RPMI8226 (cell line): ENCODE measurements at regions not wholly inside any gene's neighbourhood (a gene's known extent, or its start where the extent isn't known, plus 50 kb on each side); places are given as distances from the start of the nearest gene placed in this dataset.

Source experiments
- DNase-seq: peaks from one replicate; pipeline ENCODE4 v3.0.0-alpha.2; 2015

GRCh38 chr5:133827830-133828229 lies 140.6 kb downstream of the C5orf15 start:
- DNase-seq = no peak

GRCh38 chr5:133827011-133827410 lies 141.4 kb downstream of the C5orf15 start:
- DNase-seq = no peak

- DNase-seq = peak; percentile 95
These were observed 142.7 kb downstream of the C5orf15 start for GRCh38 chr5:133825631-133826289.

- peak; percentile 76 for DNase-seq
These were observed 143.7 kb downstream of the C5orf15 start for GRCh38 chr5:133824661-133825254.

- no peak for DNase-seq
These were observed 146.5 kb downstream of the C5orf15 start for GRCh38 chr5:133821889-133822288.

- DNase-seq = peak; percentile 37
These were observed 147.1 kb downstream of the C5orf15 start for GRCh38 chr5:133821311-133821741.

GRCh38 chr5:133820507-133820906 lies 147.9 kb downstream of the C5orf15 start:
- no peak for DNase-seq

GRCh38 chr5:133819977-133820471 lies 148.4 kb downstream of the C5orf15 start:
- no peak for DNase-seq

GRCh38 chr5:133818869-133819600 lies 149.4 kb downstream of the C5orf15 start:
- no peak for DNase-seq

- DNase-seq = no peak
These were observed 150.4 kb downstream of the C5orf15 start for GRCh38 chr5:133818031-133818431.

GRCh38 chr5:133817456-133817855 lies 151.0 kb downstream of the C5orf15 start:
- no peak for DNase-seq

GRCh38 chr5:133816791-133817190 lies 151.6 kb downstream of the C5orf15 start:
- no peak for DNase-seq

GRCh38 chr5:133814152-133814551 lies 154.3 kb downstream of the C5orf15 start:
- no peak for DNase-seq

GRCh38 chr5:133811168-133811567 lies 157.3 kb downstream of the C5orf15 start:
- DNase-seq = no peak

GRCh38 chr5:133809801-133810200 lies 158.6 kb downstream of the C5orf15 start:
- DNase-seq = no peak

GRCh38 chr5:133807348-133807747 lies 161.1 kb downstream of the C5orf15 start:
- DNase-seq = no peak

- DNase-seq = no peak
These were observed 161.6 kb downstream of the C5orf15 start for GRCh38 chr5:133806847-133807246.

GRCh38 chr5:133801955-133802751 lies 166.3 kb downstream of the C5orf15 start:
- DNase-seq = no peak

GRCh38 chr5:133801431-133801830 lies 167.0 kb downstream of the C5orf15 start:
- no peak for DNase-seq

GRCh38 chr5:133799571-133800237 lies 168.7 kb downstream of the C5orf15 start:
- DNase-seq = peak; percentile 42

GRCh38 chr5:133797167-133797566 lies 171.3 kb downstream of the C5orf15 start:
- no peak for DNase-seq

- no peak for DNase-seq
These were observed 172.2 kb downstream of the C5orf15 start for GRCh38 chr5:133796186-133796585.
